BE2C (cell line): ENCODE measurements at regions not wholly inside any gene's neighbourhood (a gene's known extent, or its start where the extent isn't known, plus 50 kb on each side); places are given as distances from the start of the nearest gene placed in this dataset.
"Not testable (repeated sequence)": the region's sequence is repeated elsewhere in the genome, so short reads cannot be mapped to it uniquely, and the experiment has no call there.

Experiments used
- DNase-seq: peaks from one replicate; pipeline ENCODE4 v3.0.0-alpha.2; 2020
- H3K27me3 ChIP-seq: fragments of 250-450 bp; sonication (Bioruptor Pico); 2 replicates; pipeline ENCODE4 v1.5.1; 2020; ENCODE audit warnings: mild to moderate bottlenecking
- H3K36me3 ChIP-seq: fragments of 250-450 bp; sonication (Bioruptor Pico); 2 replicates; pipeline ENCODE4 v1.5.1; 2020; ENCODE audit warnings: mild to moderate bottlenecking
- H3K4me1 ChIP-seq: fragments of 250-450 bp; sonication (Bioruptor Pico); 2 replicates; pipeline ENCODE4 v1.5.1; 2020
- H3K4me3 ChIP-seq: 2 replicates; pipeline ENCODE4 v1.5.1; 2011; ENCODE audit warnings: low read depth, low read length
- H3K9me3 ChIP-seq: fragments of 250-450 bp; sonication (Bioruptor Pico); 2 replicates; pipeline ENCODE4 v1.5.1; 2020
- CTCF ChIP-seq: IDR thresholded peaks from 2 replicates; pipeline ENCODE4 v1.5.1; 2012; ENCODE audit warnings: mild to moderate bottlenecking, low read depth, low read length

DNA sequence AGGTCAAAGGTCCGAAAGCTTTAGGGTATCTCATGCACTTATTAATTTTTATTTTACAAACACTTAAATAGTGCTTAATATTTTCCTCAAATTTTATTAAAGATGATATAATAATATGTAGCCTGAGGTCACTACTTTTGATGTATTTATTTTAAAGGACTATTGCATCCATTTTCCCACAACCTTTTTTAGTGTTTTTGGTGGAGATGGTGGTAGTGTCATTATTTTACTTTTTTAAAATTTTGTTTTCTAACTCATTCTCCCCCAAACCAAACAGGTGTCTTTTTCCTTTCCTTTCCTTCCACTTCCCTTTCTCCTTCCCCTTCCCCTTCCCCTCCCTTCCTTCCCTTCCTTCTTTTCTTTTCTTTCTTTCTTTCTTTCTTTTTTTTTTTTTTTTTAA lies 328.6 kb downstream of the CYLC2 start:
- Histone ChIP-seq H3K27me3 (no peaks in the 10 kb centered on the region), H3K36me3 (no peaks in the 10 kb centered on the region), H3K4me3 (no peak overlapping the region), H3K4me1 (peaks cover 2% of the 10 kb centered on the region; the same call in 1 of the 2 replicates), H3K9me3 (no peaks in the 10 kb centered on the region)
- TF ChIP-seq CTCF = no peak
- no peak for DNase-seq

DNA sequence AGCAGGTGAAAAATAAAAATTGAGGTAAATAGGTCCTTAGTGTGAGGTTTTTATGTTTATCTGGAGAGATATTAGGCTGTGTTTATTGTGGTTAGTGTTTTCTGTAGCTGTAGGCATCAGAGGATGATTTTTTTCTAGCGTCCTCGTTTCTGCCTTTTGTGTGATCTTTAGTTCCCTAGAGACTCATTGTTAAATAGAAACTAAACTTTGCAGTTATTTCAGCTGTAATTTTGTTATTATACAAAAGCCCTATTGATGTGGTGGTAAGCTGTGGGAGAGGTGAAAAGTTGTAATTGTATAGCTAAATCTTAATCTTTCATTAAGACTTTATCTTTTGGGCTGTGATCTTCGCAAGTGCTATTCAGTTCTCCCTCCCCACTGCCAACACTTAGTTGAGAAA lies 340.3 kb downstream of the CYLC2 start:
- no peak overlapping the region for H3K4me3 ChIP-seq
- DNase-seq = no peak

GRCh38 chr9:103355000-103355399 lies 359.9 kb downstream of the CYLC2 start:
- no peak for TF ChIP-seq CTCF
- no peak for DNase-seq
- Histone ChIP-seq H3K4me3 (no peak overlapping the region), H3K36me3 (no peaks in the 10 kb centered on the region), H3K9me3 (no peaks in the 10 kb centered on the region), H3K4me1 (no peaks in the 10 kb centered on the region), H3K27me3 (no peaks in the 10 kb centered on the region)

More for the DNA sequence above, 340.3 kb downstream of the CYLC2 start:
- no peaks in the 10 kb centered on the region for H3K36me3 ChIP-seq
- no peaks in the 10 kb centered on the region for H3K27me3 ChIP-seq
- H3K4me1 ChIP-seq = no peaks in the 10 kb centered on the region
- no peak for TF ChIP-seq CTCF
- no peaks in the 10 kb centered on the region for H3K9me3 ChIP-seq

GRCh38 chr9:103357980-103358379 lies 362.8 kb downstream of the CYLC2 start:
- not testable (repeated sequence) for H3K27me3 ChIP-seq, H3K36me3 ChIP-seq, H3K4me3 ChIP-seq, H3K4me1 ChIP-seq, H3K9me3 ChIP-seq, DNase-seq

DNA sequence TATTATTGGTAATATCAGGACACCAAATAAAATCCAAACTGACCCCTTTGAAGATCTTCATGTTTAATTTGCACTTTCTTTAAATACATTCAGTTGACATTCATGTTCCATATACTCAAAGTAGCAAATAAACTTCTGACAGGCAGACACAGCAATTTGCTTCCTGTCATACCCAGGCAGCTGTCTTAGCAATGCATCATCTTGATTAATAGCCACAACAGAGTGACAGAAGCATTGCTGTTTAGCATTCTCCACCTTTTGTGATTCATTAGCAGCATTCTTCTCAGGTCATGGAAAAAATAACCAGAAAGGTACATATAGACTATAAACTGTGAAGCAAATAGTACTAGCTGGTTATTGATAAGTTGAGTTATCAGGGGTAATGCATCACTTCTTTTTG lies 366.8 kb downstream of the CYLC2 start:
- no peaks in the 10 kb centered on the region for H3K27me3 ChIP-seq
- no peak for DNase-seq
- no peaks in the 10 kb centered on the region for H3K36me3 ChIP-seq
- TF ChIP-seq CTCF = no peak
- no peaks in the 10 kb centered on the region for H3K9me3 ChIP-seq
- no peaks in the 10 kb centered on the region for H3K4me1 ChIP-seq
- no peak overlapping the region for H3K4me3 ChIP-seq

DNA sequence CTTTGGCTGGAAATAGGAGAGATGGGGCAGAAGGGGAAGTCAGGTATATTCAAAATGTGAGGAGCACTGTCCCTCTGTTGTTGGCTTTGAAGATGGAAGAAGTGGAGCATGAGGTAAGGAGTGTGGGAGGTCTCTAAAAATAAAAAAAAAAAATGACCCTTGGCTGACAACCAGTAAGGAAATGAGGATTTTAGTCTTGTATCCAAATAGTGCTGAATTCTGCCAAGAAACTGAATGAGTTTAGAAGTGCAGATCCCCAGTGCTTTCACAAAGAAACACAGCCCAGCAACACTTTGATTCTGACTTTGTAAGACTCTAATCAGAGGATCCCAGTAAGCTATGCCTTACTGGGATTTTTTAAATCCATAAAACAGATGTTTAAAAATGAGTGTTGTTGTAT lies 367.9 kb downstream of the CYLC2 start:
- no peaks in the 10 kb centered on the region for H3K4me1 ChIP-seq
- H3K9me3 ChIP-seq = no peaks in the 10 kb centered on the region
- no peak for TF ChIP-seq CTCF
- H3K36me3 ChIP-seq = no peaks in the 10 kb centered on the region
- no peaks in the 10 kb centered on the region for H3K27me3 ChIP-seq
- no peak for DNase-seq
- no peak overlapping the region for H3K4me3 ChIP-seq

DNA sequence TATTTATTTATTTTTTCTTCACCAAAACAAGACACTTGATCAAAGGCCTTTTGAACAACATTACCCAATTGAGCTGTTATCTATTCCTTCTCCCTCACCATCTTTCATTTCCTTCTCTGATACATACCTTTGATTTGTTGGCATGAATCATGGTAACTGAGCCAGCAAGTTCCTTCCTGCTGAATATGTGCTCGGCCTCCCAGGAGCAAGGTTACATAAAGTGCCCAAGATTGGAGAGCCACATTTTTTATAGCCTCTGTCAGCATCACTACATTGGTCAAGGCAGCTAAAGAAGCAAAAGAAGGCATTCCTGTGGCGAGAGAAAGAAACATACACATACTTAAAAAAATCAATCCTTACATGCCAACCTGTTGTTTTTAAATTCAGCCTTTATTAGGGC lies 369.6 kb downstream of the CYLC2 start:
- Histone ChIP-seq H3K36me3 (no peaks in the 10 kb centered on the region), H3K4me1 (no peaks in the 10 kb centered on the region), H3K9me3 (no peaks in the 10 kb centered on the region), H3K4me3 (no peak overlapping the region), H3K27me3 (no peaks in the 10 kb centered on the region)
- TF ChIP-seq CTCF = no peak
- DNase-seq = no peak
